ENCODE measurements at regions not wholly inside any gene's neighbourhood (a gene's known extent, or its start where the extent isn't known, plus 50 kb on each side); places are given as distances from the start of the nearest gene placed in this dataset.

DNA sequence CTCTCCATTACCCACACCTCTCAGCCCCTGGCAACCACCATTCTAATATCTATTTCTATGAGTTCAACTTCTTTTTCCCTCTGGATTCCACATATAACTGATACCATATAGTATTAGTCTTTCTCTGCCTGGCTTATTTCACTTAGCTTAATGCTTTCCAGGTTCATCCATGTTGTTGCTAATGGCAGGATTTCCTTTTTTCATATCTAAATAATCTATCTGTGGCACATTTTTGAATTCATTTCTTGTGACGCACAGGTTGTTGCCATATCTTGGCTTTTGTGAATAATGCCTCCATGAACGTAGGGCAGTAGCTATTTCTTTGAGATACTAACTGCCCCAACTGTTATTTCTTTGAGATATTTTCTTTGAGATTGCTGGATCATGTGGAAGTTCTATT is 235.6 kb downstream of the SPRY2 start:
- H3K4me3 ChIP-seq (ENCODE audit: insufficient read depth, low read length, poor library complexity, severe bottlenecking), result no peak overlapping the region
- H3K27me3 ChIP-seq (ENCODE audit: low read length), result no peaks in the 10 kb centered on the region
- H3F3A ChIP-seq (ENCODE audit: insufficient read depth), result no peaks in the 10 kb centered on the region
- H2AFZ ChIP-seq (ENCODE audit: low read depth, low read length, severe bottlenecking), result no peak overlapping the region
- H3K9me2 ChIP-seq (replicated peaks; ENCODE audit: insufficient read depth, low read length), result no peaks in the 10 kb centered on the region
- no peaks in the 10 kb centered on the region for H3K36me3 ChIP-seq (ENCODE audit: low read length)
- no peaks in the 10 kb centered on the region for H3K9me3 ChIP-seq (ENCODE audit: insufficient read depth, low read length)
- H3K27ac ChIP-seq (ENCODE audit: low read depth, low read length), result no peak overlapping the region
- H3K79me2 ChIP-seq (ENCODE audit: insufficient read depth, low read length), result no peaks in the 10 kb centered on the region
- TF ChIP-seq EZH2phosphoT487 (conservative IDR thresholded peaks at IDR 0.05; ENCODE audit: low read length), result no peak
- TF ChIP-seq, protein P1, sequence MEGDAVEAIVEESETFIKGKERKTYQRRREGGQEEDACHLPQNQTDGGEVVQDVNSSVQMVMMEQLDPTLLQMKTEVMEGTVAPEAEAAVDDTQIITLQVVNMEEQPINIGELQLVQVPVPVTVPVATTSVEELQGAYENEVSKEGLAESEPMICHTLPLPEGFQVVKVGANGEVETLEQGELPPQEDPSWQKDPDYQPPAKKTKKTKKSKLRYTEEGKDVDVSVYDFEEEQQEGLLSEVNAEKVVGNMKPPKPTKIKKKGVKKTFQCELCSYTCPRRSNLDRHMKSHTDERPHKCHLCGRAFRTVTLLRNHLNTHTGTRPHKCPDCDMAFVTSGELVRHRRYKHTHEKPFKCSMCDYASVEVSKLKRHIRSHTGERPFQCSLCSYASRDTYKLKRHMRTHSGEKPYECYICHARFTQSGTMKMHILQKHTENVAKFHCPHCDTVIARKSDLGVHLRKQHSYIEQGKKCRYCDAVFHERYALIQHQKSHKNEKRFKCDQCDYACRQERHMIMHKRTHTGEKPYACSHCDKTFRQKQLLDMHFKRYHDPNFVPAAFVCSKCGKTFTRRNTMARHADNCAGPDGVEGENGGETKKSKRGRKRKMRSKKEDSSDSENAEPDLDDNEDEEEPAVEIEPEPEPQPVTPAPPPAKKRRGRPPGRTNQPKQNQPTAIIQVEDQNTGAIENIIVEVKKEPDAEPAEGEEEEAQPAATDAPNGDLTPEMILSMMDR (IDR thresholded peaks at IDR 0.05; ENCODE audit: insufficient read depth, low read length, poor library complexity, severe bottlenecking), result no peak
- H3K9ac ChIP-seq (ENCODE audit: low read length), result no peak overlapping the region
- H3K4me2 ChIP-seq (ENCODE audit: low read depth, low read length, poor library complexity, severe bottlenecking), result no peak overlapping the region
- no peaks in the 10 kb centered on the region for H4K20me1 ChIP-seq (ENCODE audit: low read depth, low read length)

DNA sequence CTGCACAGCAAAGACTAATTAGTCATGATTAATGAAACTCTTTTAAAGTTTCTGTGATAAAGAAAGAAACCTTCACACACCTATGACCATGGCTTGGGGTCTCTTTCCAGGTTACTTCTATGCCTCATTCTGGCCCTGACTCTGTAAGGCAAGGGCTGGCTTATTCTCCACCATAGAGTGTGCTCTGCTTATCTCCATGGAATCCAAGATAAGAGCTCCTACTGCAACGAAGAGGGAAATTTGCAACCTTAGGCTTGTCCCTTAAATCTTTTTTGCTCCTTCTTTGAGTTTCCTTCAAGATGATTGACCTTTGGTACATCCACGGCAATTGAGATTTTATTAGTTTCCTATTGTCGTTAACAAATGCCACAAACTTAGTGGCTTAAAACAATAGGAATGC is 239.9 kb downstream of the SPRY2 start:
- no peak overlapping the region for H2AFZ ChIP-seq (ENCODE audit: low read depth, low read length, severe bottlenecking)
- TF ChIP-seq EZH2phosphoT487 (conservative IDR thresholded peaks at IDR 0.05; ENCODE audit: low read length), result no peak
- TF ChIP-seq, protein P1 (IDR thresholded peaks at IDR 0.05; ENCODE audit: insufficient read depth, low read length, poor library complexity, severe bottlenecking), result no peak

DNA sequence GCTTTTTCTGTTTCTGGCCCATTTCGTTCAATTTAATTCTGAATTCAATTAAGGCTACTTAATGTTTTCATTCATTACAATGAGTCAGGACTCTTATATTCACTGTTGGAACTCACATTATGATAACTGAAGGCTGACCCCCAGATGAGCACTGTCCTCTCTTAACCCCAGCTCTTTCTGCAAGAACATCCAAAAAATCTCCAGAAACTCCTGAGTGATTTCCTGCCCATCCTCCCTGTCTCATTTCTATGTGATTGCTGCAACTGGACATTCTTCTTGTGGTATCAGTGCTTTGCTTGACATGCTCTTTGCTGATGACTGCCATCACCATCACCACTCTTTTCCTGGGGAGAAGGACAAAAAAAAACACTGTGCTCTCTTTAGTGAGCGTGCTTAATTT is 240.3 kb downstream of the SPRY2 start:
- Histone ChIP-seq H3K9ac (ENCODE audit: low read length) (no peak overlapping the region), H3K79me2 (ENCODE audit: insufficient read depth, low read length) (no peaks in the 10 kb centered on the region), H3K9me2 (replicated peaks; ENCODE audit: insufficient read depth, low read length) (no peaks in the 10 kb centered on the region), H3F3A (ENCODE audit: insufficient read depth) (no peaks in the 10 kb centered on the region), H3K4me3 (ENCODE audit: insufficient read depth, low read length, poor library complexity, severe bottlenecking) (no peak overlapping the region), H3K4me2 (ENCODE audit: low read depth, low read length, poor library complexity, severe bottlenecking) (no peak overlapping the region), H3K27ac (ENCODE audit: low read depth, low read length) (no peak overlapping the region), H3K9me3 (ENCODE audit: insufficient read depth, low read length) (no peaks in the 10 kb centered on the region), H2AFZ (ENCODE audit: low read depth, low read length, severe bottlenecking) (no peak overlapping the region), H4K20me1 (ENCODE audit: low read depth, low read length) (no peaks in the 10 kb centered on the region), H3K36me3 (ENCODE audit: low read length) (no peaks in the 10 kb centered on the region), H3K27me3 (ENCODE audit: low read length) (no peaks in the 10 kb centered on the region)
- TF ChIP-seq, protein P1 (IDR thresholded peaks at IDR 0.05; ENCODE audit: insufficient read depth, low read length, poor library complexity, severe bottlenecking), result no peak
- TF ChIP-seq EZH2phosphoT487 (conservative IDR thresholded peaks at IDR 0.05; ENCODE audit: low read length), result no peak

More for the DNA sequence above, 239.9 kb downstream of the SPRY2 start:
- H3K9me2 ChIP-seq (replicated peaks; ENCODE audit: insufficient read depth, low read length), result no peaks in the 10 kb centered on the region
- no peak overlapping the region for H3K4me3 ChIP-seq (ENCODE audit: insufficient read depth, low read length, poor library complexity, severe bottlenecking)
- H4K20me1 ChIP-seq (ENCODE audit: low read depth, low read length), result no peaks in the 10 kb centered on the region
- H3F3A ChIP-seq (ENCODE audit: insufficient read depth), result no peaks in the 10 kb centered on the region
- H3K27me3 ChIP-seq (ENCODE audit: low read length), result no peaks in the 10 kb centered on the region
- no peaks in the 10 kb centered on the region for H3K79me2 ChIP-seq (ENCODE audit: insufficient read depth, low read length)
- H3K4me2 ChIP-seq (ENCODE audit: low read depth, low read length, poor library complexity, severe bottlenecking), result no peak overlapping the region
- H3K9me3 ChIP-seq (ENCODE audit: insufficient read depth, low read length), result no peaks in the 10 kb centered on the region
- H3K9ac ChIP-seq (ENCODE audit: low read length), result no peak overlapping the region
- no peak overlapping the region for H3K27ac ChIP-seq (ENCODE audit: low read depth, low read length)
- H3K36me3 ChIP-seq (ENCODE audit: low read length), result no peaks in the 10 kb centered on the region

Measured in SU-DHL-6 (cell line).